ENCODE measurements at regions not wholly inside any gene's neighbourhood (a gene's known extent, or its start where the extent isn't known, plus 50 kb on each side); places are given as distances from the start of the nearest gene placed in this dataset.
"Not testable (repeated sequence)": the region's sequence is repeated elsewhere in the genome, so short reads cannot be mapped to it uniquely, and the experiment has no call there.

DNA sequence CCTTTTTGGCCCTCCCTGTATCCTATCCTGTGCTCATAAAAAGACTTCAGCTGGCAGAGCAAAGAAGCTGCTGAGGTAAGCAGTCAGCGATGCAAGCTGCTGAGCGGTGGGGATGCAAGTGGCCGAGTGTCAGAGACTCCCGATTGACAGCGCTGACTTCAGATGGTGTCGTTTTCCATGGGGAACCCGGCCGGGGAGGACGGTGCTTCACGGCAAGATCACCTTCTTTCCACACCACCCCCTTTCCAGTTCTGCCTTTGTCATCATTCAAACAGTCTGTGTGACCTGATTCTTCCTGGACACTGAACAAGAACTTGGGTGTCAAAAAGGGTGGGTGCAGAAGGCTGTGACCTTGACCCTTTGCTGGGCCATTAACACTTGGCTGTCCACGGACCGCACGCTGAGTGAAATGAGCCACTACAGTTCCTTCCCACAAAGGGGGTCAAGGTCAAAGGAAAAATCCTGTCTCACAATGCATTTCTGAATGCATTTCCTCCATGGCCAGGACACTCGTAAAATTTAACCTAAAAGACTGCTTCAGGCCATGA is 52.9 kb upstream of the UNC93A start:
- no peak for ATAC-seq
- TF ChIP-seq POLR2AphosphoS5 (IDR thresholded peaks at IDR 0.05; ENCODE audit: low read depth, low read length) (no peak), TCF7L2 (IDR thresholded peaks at IDR 0.05; ENCODE audit: low read depth, low read length) (no peak), SIN3A (IDR thresholded peaks at IDR 0.05; ENCODE audit: borderline replicate concordance, insufficient read depth, low read depth, low read length) (no peak)
- TF ChIP-seq, protein P1, sequence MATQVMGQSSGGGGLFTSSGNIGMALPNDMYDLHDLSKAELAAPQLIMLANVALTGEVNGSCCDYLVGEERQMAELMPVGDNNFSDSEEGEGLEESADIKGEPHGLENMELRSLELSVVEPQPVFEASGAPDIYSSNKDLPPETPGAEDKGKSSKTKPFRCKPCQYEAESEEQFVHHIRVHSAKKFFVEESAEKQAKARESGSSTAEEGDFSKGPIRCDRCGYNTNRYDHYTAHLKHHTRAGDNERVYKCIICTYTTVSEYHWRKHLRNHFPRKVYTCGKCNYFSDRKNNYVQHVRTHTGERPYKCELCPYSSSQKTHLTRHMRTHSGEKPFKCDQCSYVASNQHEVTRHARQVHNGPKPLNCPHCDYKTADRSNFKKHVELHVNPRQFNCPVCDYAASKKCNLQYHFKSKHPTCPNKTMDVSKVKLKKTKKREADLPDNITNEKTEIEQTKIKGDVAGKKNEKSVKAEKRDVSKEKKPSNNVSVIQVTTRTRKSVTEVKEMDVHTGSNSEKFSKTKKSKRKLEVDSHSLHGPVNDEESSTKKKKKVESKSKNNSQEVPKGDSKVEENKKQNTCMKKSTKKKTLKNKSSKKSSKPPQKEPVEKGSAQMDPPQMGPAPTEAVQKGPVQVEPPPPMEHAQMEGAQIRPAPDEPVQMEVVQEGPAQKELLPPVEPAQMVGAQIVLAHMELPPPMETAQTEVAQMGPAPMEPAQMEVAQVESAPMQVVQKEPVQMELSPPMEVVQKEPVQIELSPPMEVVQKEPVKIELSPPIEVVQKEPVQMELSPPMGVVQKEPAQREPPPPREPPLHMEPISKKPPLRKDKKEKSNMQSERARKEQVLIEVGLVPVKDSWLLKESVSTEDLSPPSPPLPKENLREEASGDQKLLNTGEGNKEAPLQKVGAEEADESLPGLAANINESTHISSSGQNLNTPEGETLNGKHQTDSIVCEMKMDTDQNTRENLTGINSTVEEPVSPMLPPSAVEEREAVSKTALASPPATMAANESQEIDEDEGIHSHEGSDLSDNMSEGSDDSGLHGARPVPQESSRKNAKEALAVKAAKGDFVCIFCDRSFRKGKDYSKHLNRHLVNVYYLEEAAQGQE (IDR thresholded peaks at IDR 0.05; ENCODE audit: insufficient read depth in 1 of 2, low read depth in 2 of 2, low read length in 1 of 2): no peak
- TF ChIP-seq, protein P2, sequence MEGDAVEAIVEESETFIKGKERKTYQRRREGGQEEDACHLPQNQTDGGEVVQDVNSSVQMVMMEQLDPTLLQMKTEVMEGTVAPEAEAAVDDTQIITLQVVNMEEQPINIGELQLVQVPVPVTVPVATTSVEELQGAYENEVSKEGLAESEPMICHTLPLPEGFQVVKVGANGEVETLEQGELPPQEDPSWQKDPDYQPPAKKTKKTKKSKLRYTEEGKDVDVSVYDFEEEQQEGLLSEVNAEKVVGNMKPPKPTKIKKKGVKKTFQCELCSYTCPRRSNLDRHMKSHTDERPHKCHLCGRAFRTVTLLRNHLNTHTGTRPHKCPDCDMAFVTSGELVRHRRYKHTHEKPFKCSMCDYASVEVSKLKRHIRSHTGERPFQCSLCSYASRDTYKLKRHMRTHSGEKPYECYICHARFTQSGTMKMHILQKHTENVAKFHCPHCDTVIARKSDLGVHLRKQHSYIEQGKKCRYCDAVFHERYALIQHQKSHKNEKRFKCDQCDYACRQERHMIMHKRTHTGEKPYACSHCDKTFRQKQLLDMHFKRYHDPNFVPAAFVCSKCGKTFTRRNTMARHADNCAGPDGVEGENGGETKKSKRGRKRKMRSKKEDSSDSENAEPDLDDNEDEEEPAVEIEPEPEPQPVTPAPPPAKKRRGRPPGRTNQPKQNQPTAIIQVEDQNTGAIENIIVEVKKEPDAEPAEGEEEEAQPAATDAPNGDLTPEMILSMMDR (IDR thresholded peaks at IDR 0.05): no peak
- H3K9me3 ChIP-seq (ENCODE audit: control insufficient read depth, insufficient read depth, low read depth, low read length): no peaks in the 10 kb centered on the region
- ChIA-PET POLR2A (no interaction called here), CTCF (no interaction called here)
- in situ Hi-C loops (cut with HindIII; ENCODE audit: low pct_unique_long_range_greater_than_20kb, low sequenced_read_pairs): no loop called here
- no peaks in the 10 kb centered on the region for H3K36me3 ChIP-seq (ENCODE audit: control insufficient read depth, insufficient read depth, low read length)
- intact Hi-C loops (cut with micrococcal nuclease; ENCODE audit: unreplicated experiment): no loop called here
- peaks cover 5% of the 10 kb centered on the region for H3K27me3 ChIP-seq (ENCODE audit: control insufficient read depth, insufficient read depth, low read length)
- H3K4me1 ChIP-seq (ENCODE audit: control insufficient read depth, insufficient read depth, low read length): no peaks in the 10 kb centered on the region; the same call in 1 of the 2 replicates
- no TSS peak for BruUV-seq (replicated peaks)
- H3K27ac ChIP-seq (ENCODE audit: low read length): no peak overlapping the region
- DNase-seq (ENCODE audit: low read depth, low spot score): no peak
- H3K4me3 ChIP-seq (ENCODE audit: low read depth in 2 of 2, low read length in 2 of 2): no peak overlapping the region

DNA sequence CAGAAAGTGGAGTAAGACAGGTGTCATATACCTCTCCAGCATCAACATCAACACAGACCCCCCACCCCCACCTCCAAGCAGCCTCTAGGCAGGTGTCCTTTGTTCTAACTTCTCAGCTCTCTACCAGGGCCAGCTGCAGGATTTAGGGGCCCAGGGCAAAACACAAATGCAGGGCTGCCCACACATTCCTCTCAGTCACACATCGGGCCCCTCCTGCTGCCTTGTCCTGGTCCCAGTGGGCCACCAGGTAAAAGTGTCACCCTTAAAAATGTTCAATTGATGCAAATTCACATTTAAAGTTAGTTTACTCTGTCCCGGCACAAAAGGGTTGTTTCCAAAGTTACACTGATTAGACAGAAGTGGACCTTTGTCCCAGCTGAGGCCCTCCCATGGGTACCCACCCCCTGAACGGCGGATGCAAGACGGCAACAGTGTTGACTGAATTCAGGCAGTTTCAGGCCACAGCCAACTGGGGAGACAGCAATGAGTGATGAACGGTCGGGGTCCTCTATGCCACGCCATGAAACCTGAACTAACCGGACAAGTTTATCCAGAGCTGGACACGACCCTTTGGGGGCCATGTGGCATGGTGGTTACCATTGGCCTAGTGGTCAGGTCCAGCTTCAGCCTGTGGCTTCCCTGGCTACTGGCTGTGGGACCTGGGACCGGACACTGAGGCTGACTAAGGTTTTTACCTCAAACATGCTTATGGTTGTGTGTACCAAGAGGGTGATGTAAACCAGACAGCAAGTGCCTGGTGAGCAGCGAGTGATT is 52.2 kb upstream of the UNC93A start:
- H3K4me1 ChIP-seq (ENCODE audit: control insufficient read depth, insufficient read depth, low read length): no peaks in the 10 kb centered on the region
- intact Hi-C loops (cut with micrococcal nuclease; ENCODE audit: unreplicated experiment): no loop called here
- TF ChIP-seq, protein P2 (IDR thresholded peaks at IDR 0.05): no peak
- TF ChIP-seq, protein P1 (IDR thresholded peaks at IDR 0.05; ENCODE audit: insufficient read depth in 1 of 2, low read depth in 2 of 2, low read length in 1 of 2): no peak
- TF ChIP-seq POLR2AphosphoS5 (IDR thresholded peaks at IDR 0.05; ENCODE audit: low read depth, low read length): no peak
- no peak for TF ChIP-seq SIN3A (IDR thresholded peaks at IDR 0.05; ENCODE audit: borderline replicate concordance, insufficient read depth, low read depth, low read length)
- no peak for TF ChIP-seq TCF7L2 (IDR thresholded peaks at IDR 0.05; ENCODE audit: low read depth, low read length)
- no peak overlapping the region for H3K27ac ChIP-seq (ENCODE audit: low read length)
- H3K4me3 ChIP-seq (ENCODE audit: low read depth in 2 of 2, low read length in 2 of 2): no peak overlapping the region
- no peak for DNase-seq (ENCODE audit: low read depth, low spot score)
- no peaks in the 10 kb centered on the region for H3K36me3 ChIP-seq (ENCODE audit: control insufficient read depth, insufficient read depth, low read length)
- POLR2A ChIA-PET: no interaction called here
- in situ Hi-C loops (cut with HindIII; ENCODE audit: low pct_unique_long_range_greater_than_20kb, low sequenced_read_pairs): no loop called here
- H3K9me3 ChIP-seq (ENCODE audit: control insufficient read depth, insufficient read depth, low read depth, low read length): no peaks in the 10 kb centered on the region
- CTCF ChIA-PET: no interaction called here
- BruUV-seq (replicated peaks): no TSS peak
- no peak for ATAC-seq
- no peaks in the 10 kb centered on the region; the same call in 1 of the 2 replicates for H3K27me3 ChIP-seq (ENCODE audit: control insufficient read depth, insufficient read depth, low read length)

DNA sequence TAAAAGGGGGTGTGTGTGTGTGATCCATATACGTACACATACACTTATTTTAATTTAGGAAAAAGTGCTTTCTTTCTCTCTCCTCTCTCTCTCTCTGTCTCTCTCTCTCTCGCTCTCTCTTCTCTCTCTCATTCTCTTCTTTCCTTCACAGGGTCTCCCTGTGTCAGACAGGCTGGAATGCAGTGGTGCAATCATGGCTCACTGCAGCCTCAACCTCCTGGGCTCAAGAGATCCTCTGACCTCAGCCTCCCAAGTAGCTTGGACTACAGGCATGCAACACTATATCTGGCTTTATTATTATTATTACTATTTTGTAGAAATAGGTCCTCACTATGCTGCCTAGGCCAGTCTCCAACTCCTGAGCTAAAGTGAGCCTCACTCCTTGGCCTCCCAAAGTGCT is 51.6 kb upstream of the UNC93A start:
- H3K36me3 ChIP-seq (ENCODE audit: control insufficient read depth, insufficient read depth, low read length); H3K27ac ChIP-seq (ENCODE audit: low read length); H3K4me3 ChIP-seq (ENCODE audit: low read depth in 2 of 2, low read length in 2 of 2); H3K9me3 ChIP-seq (ENCODE audit: control insufficient read depth, insufficient read depth, low read depth, low read length); ATAC-seq; POLR2A ChIA-PET; BruUV-seq (replicated peaks); CTCF ChIA-PET; DNase-seq (ENCODE audit: low read depth, low spot score); intact Hi-C loops (cut with micrococcal nuclease; ENCODE audit: unreplicated experiment); H3K4me1 ChIP-seq (ENCODE audit: control insufficient read depth, insufficient read depth, low read length); H3K27me3 ChIP-seq (ENCODE audit: control insufficient read depth, insufficient read depth, low read length); in situ Hi-C loops (cut with HindIII; ENCODE audit: low pct_unique_long_range_greater_than_20kb, low sequenced_read_pairs): not testable (repeated sequence)

Measured in Panc1 (cell line).